ENCODE measurements at regions not wholly inside any gene's neighbourhood (a gene's known extent, or its start where the extent isn't known, plus 50 kb on each side); places are given as distances from the start of the nearest gene placed in this dataset.

DNA sequence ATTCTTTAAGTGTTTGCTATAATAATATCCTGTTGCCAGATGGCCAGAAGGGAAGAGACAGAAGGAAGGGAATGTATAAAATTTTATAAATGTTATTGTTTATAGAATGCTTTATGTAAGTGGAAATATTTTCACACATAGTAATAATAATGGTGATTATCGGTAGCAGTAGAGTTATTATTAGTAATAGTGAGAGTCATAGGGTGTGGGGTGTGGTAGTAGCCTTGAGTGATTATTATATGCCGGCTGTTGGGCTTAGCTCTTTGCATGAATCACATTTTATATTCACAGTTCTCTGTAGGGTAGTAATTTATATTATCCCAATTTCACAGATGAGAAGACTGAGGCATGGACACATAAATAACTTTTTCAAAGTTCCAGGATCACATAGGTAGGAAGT, 391.4 kb downstream of the C12orf75 start:
- DNase-seq (no peak), ATAC-seq (no peak)
- Mint-ChIP-seq H3K36me3 (no peaks in the 10 kb centered on the region), H3K27me3 (ENCODE audit: low read depth in 2 of 2) (peaks cover 0 to 5% of the 10 kb centered on the region in 2 donors), H3K9me3 (peaks cover 1 to 2% of the 10 kb centered on the region in 2 donors), H3K4me3 (no peak overlapping the region), H3K27ac (no peak overlapping the region), H3K4me1 (no peaks in the 10 kb centered on the region)
- WGBS (ENCODE audit: insufficient coverage), result no CpG with 5 or more reads among the region's 2 CpGs
- intact Hi-C loops (cut with micrococcal nuclease), result no loop called here
- H3K36me3 ChIP-seq (ENCODE audit: control insufficient read depth, insufficient read depth, low read length), result no peaks in the 10 kb centered on the region
- H3K4me3 ChIP-seq (ENCODE audit: low read length), result no peak overlapping the region
- no peaks in the 10 kb centered on the region for H3K4me1 ChIP-seq (ENCODE audit: control insufficient read depth, insufficient read depth, low read length)
- H3K9me3 ChIP-seq (ENCODE audit: control insufficient read depth, insufficient read depth, low read length), result peaks cover 5% of the 10 kb centered on the region
- TF ChIP-seq, protein P1, sequence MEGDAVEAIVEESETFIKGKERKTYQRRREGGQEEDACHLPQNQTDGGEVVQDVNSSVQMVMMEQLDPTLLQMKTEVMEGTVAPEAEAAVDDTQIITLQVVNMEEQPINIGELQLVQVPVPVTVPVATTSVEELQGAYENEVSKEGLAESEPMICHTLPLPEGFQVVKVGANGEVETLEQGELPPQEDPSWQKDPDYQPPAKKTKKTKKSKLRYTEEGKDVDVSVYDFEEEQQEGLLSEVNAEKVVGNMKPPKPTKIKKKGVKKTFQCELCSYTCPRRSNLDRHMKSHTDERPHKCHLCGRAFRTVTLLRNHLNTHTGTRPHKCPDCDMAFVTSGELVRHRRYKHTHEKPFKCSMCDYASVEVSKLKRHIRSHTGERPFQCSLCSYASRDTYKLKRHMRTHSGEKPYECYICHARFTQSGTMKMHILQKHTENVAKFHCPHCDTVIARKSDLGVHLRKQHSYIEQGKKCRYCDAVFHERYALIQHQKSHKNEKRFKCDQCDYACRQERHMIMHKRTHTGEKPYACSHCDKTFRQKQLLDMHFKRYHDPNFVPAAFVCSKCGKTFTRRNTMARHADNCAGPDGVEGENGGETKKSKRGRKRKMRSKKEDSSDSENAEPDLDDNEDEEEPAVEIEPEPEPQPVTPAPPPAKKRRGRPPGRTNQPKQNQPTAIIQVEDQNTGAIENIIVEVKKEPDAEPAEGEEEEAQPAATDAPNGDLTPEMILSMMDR (IDR thresholded peaks at IDR 0.05), result no peak
- H3K27me3 ChIP-seq (ENCODE audit: control insufficient read depth, insufficient read depth, low read length), result no peaks in the 10 kb centered on the region
- no peak overlapping the region for H3K27ac ChIP-seq (ENCODE audit: low read length)

DNA sequence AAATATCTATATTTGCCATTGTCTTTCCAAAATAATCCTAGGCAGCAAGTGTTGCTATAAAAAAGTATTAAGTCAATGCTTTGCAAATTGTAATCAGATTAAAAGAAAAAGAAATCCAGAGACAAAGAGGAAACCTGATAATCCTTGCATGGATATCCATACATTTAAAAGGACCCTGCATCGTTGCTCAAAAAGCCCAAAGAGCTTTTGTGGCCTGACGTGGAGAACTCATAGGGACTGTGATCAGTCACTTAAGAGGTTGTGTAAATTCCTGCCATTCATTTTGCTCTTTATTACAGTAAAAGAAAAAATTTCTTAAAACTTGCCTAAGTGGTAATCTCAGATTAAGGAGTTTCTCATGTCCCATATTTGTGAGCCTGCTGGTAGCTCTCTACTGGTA, 392.6 kb downstream of the C12orf75 start:
- WGBS (ENCODE audit: insufficient coverage), result no CpG with 5 or more reads among the region's 2 CpGs
- H3K9me3 Mint-ChIP-seq, result peaks cover 0 to 2% of the 10 kb centered on the region in 2 donors

GRCh38 chr12:105723494-105723893, 393.0 kb downstream of the C12orf75 start:
- Mint-ChIP-seq H3K27ac (no peak overlapping the region), H3K27me3 (ENCODE audit: low read depth in 2 of 2) (no peaks in the 10 kb centered on the region), H3K9me3 (no peaks in the 10 kb centered on the region), H3K36me3 (no peaks in the 10 kb centered on the region), H3K4me1 (no peaks in the 10 kb centered on the region), H3K4me3 (no peak overlapping the region)
- Histone ChIP-seq H3K9me3 (ENCODE audit: control insufficient read depth, insufficient read depth, low read length) (peaks cover 5% of the 10 kb centered on the region), H3K27me3 (ENCODE audit: control insufficient read depth, insufficient read depth, low read length) (peaks cover 2% of the 10 kb centered on the region), H3K36me3 (ENCODE audit: control insufficient read depth, insufficient read depth, low read length) (no peaks in the 10 kb centered on the region), H3K27ac (ENCODE audit: low read length) (no peak overlapping the region), H3K4me1 (ENCODE audit: control insufficient read depth, insufficient read depth, low read length) (no peaks in the 10 kb centered on the region), H3K4me3 (ENCODE audit: low read length) (no peak overlapping the region)
- no peak for ATAC-seq
- WGBS (ENCODE audit: insufficient coverage), result no CpG with 5 or more reads among the region's 3 CpGs
- intact Hi-C loops (cut with micrococcal nuclease), result no loop called here
- no peak for DNase-seq
- TF ChIP-seq, protein P1 (IDR thresholded peaks at IDR 0.05), result no peak

More for the DNA sequence above, 392.6 kb downstream of the C12orf75 start:
- TF ChIP-seq, protein P1 (IDR thresholded peaks at IDR 0.05), result no peak
- no peaks in the 10 kb centered on the region for H3K4me1 ChIP-seq (ENCODE audit: control insufficient read depth, insufficient read depth, low read length)
- Mint-ChIP-seq H3K4me1 (no peaks in the 10 kb centered on the region), H3K4me3 (no peak overlapping the region), H3K27me3 (ENCODE audit: low read depth in 2 of 2) (peaks cover 0 to 3% of the 10 kb centered on the region in 2 donors), H3K27ac (no peak overlapping the region), H3K36me3 (no peaks in the 10 kb centered on the region)
- no peaks in the 10 kb centered on the region for H3K36me3 ChIP-seq (ENCODE audit: control insufficient read depth, insufficient read depth, low read length)
- no peak overlapping the region for H3K27ac ChIP-seq (ENCODE audit: low read length)
- ATAC-seq, result no peak
- peaks cover 5% of the 10 kb centered on the region for H3K9me3 ChIP-seq (ENCODE audit: control insufficient read depth, insufficient read depth, low read length)
- intact Hi-C loops (cut with micrococcal nuclease), result no loop called here
- no peaks in the 10 kb centered on the region for H3K27me3 ChIP-seq (ENCODE audit: control insufficient read depth, insufficient read depth, low read length)
- no peak for DNase-seq
- H3K4me3 ChIP-seq (ENCODE audit: low read length), result no peak overlapping the region

GRCh38 chr12:105724641-105725040, 394.1 kb downstream of the C12orf75 start:
- H3K27ac Mint-ChIP-seq, result no peak overlapping the region
- Histone ChIP-seq H3K27me3 (ENCODE audit: control insufficient read depth, insufficient read depth, low read length) (peaks cover 2% of the 10 kb centered on the region), H3K9me3 (ENCODE audit: control insufficient read depth, insufficient read depth, low read length) (no peaks in the 10 kb centered on the region), H3K36me3 (ENCODE audit: control insufficient read depth, insufficient read depth, low read length) (no peaks in the 10 kb centered on the region), H3K27ac (ENCODE audit: low read length) (no peak overlapping the region), H3K4me1 (ENCODE audit: control insufficient read depth, insufficient read depth, low read length) (no peaks in the 10 kb centered on the region), H3K4me3 (ENCODE audit: low read length) (no peak overlapping the region)
- peaks cover 0 to 3% of the 10 kb centered on the region in 2 donors for H3K27me3 Mint-ChIP-seq (ENCODE audit: low read depth in 2 of 2)
- no peak overlapping the region for H3K4me3 Mint-ChIP-seq
- H3K9me3 Mint-ChIP-seq, result no peaks in the 10 kb centered on the region
- DNase-seq (no peak), ATAC-seq (no peak)
- H3K4me1 Mint-ChIP-seq, result no peaks in the 10 kb centered on the region
- intact Hi-C loops (cut with micrococcal nuclease), result no loop called here
- H3K36me3 Mint-ChIP-seq, result no peaks in the 10 kb centered on the region
- TF ChIP-seq, protein P1 (IDR thresholded peaks at IDR 0.05), result no peak
- 82% methylated on average over 3 of the region's 4 CpGs for WGBS (ENCODE audit: insufficient coverage)

Measured in natural killer cell (primary cell).